Common myeloid progenitor, CD34-positive (primary cell): ENCODE measurements at regions not wholly inside any gene's neighbourhood (a gene's known extent, or its start where the extent isn't known, plus 50 kb on each side); places are given as distances from the start of the nearest gene placed in this dataset.

ENCODE experiments used
- CTCF ChIA-PET: fragments of 350-600 bp; sonication (Branson Sonifier 250); formaldehyde crosslinking; loops from one replicate; lab custom pipeline; 2021; ENCODE audit warnings: antibody characterized with exemption; lab: Charles Lee
- POLR2A ChIA-PET: fragments of 350-600 bp; sonication (Branson Sonifier 250); formaldehyde crosslinking; loops from one replicate; lab custom pipeline; 2021; ENCODE audit warnings: antibody characterized with exemption; lab: Charles Lee
- DNase-seq, 3 donors: peaks; one replicate each; pipeline versions ENCODE4 v3.0.0 to v3.0.0-alpha.2; 2013
- H3K27ac ChIP-seq, 2 experiments: 1 replicate in 1 of 2; 2 replicates in 1 of 2; pipeline ENCODE4 v1.7.0; 2013; ENCODE audit warnings: inconsistent platforms in 2 of 2, low read length in 2 of 2, mild to moderate bottlenecking in 2 of 2, low read depth in 1 of 2, moderate library complexity in 1 of 2; ENCODE audit not compliant: severe bottlenecking in 2 of 2, insufficient read depth in 1 of 2, poor library complexity in 1 of 2
- H3K27me3 ChIP-seq, 5 experiments: replicated peaks in 2 of 5; 1 replicate in 3 of 5; 2 replicates in 2 of 5; pipeline versions ENCODE4 v1.6.1 to v1.7.0; 2013; ENCODE audit warnings: low read length in 4 of 5, mild to moderate bottlenecking in 2 of 5, moderate library complexity in 2 of 5, inconsistent platforms in 1 of 5; ENCODE audit not compliant: insufficient read depth in 5 of 5, control insufficient read depth in 4 of 5
- H3K36me3 ChIP-seq, 4 experiments: 1 replicate in 2 of 4; 2 replicates in 2 of 4; pipeline versions ENCODE4 v1.6.1 to v1.7.0; 2013; ENCODE audit warnings: low read length in 3 of 4, control low read depth in 1 of 4, mild to moderate bottlenecking in 1 of 4; ENCODE audit not compliant: control insufficient read depth in 4 of 4, insufficient read depth in 4 of 4
- H3K4me1 ChIP-seq, 4 experiments: 1 replicate in 3 of 4; 2 replicates in 1 of 4; pipeline versions ENCODE4 v1.6.1 to v1.7.1; 2013; ENCODE audit warnings: low read length in 3 of 4, mild to moderate bottlenecking in 3 of 4, control low read depth in 1 of 4, inconsistent platforms in 1 of 4, moderate library complexity in 1 of 4; ENCODE audit not compliant: control insufficient read depth in 4 of 4, insufficient read depth in 4 of 4; ENCODE audit errors: control extremely low read depth in 1 of 4
- H3K4me3 ChIP-seq, 7 experiments: 1 replicate in 4 of 7; 2 replicates in 3 of 7; pipeline versions ENCODE4 v1.5.1 to v1.7.0; 2013; ENCODE audit warnings: mild to moderate bottlenecking in 7 of 7, low read length in 6 of 7, moderate library complexity in 6 of 7, inconsistent platforms in 2 of 7, low read depth in 2 of 7, control low read depth in 1 of 7; ENCODE audit not compliant: insufficient read depth in 4 of 7, control insufficient read depth in 1 of 7; ENCODE audit errors: extremely low read depth in 1 of 7
- H3K9me3 ChIP-seq, 5 experiments: 1 replicate in 4 of 5; 2 replicates in 1 of 5; pipeline versions ENCODE4 v1.6.1 to v1.7.1; 2013; ENCODE audit warnings: low read length in 4 of 5, mild to moderate bottlenecking in 2 of 5, inconsistent platforms in 1 of 5, low read depth in 1 of 5, moderate library complexity in 1 of 5; ENCODE audit not compliant: control insufficient read depth in 4 of 5, insufficient read depth in 2 of 5; ENCODE audit errors: control extremely low read depth in 1 of 5
- WGBS: methylation state at CpG from one replicate; pipeline ENCODE4 v1.1.5; 2013; ENCODE audit not compliant: insufficient coverage; 5-methylcytosine and 5-hydroxymethylcytosine counted together

GRCh38 chr16:63462316-63462715, 1426.1 kb upstream of the CDH8 start:
- no CpG with 5 or more reads among the region's 1 CpG for WGBS

GRCh38 chr16:63461248-63461841, 1425.1 kb upstream of the CDH8 start:
- Histone ChIP-seq H3K27ac (no peak overlapping the region), H3K4me1 (no peaks in the 10 kb centered on the region), H3K36me3 (no peaks in the 10 kb centered on the region), H3K9me3 (no peaks in the 10 kb centered on the region), H3K4me3 (no peak overlapping the region), H3K27me3 (no peaks in the 10 kb centered on the region)
- peak in 2 of 3 donors; percentile 9 to 12 for DNase-seq
- ChIA-PET CTCF (no interaction called here), POLR2A (no interaction called here)
- WGBS = 92% methylated on average over 3 of the region's 3 CpGs

More at GRCh38 chr16:63462316-63462715, 1426.1 kb upstream of the CDH8 start:
- Histone ChIP-seq H3K9me3 (no peaks in the 10 kb centered on the region), H3K27ac (no peak overlapping the region), H3K4me1 (no peaks in the 10 kb centered on the region), H3K27me3 (no peaks in the 10 kb centered on the region), H3K4me3 (no peak overlapping the region), H3K36me3 (no peaks in the 10 kb centered on the region)
- ChIA-PET CTCF (no interaction called here), POLR2A (no interaction called here)
- DNase-seq = no peak

GRCh38 chr16:63458846-63459245, 1422.6 kb upstream of the CDH8 start:
- Histone ChIP-seq H3K4me3 (no peak overlapping the region), H3K4me1 (no peaks in the 10 kb centered on the region), H3K27ac (no peak overlapping the region), H3K9me3 (no peaks in the 10 kb centered on the region), H3K36me3 (no peaks in the 10 kb centered on the region), H3K27me3 (no peaks in the 10 kb centered on the region)
- no peak for DNase-seq
- POLR2A ChIA-PET = no interaction called here
- 100% methylated on average over 1 of the region's 5 CpGs for WGBS
- CTCF ChIA-PET = no interaction called here

GRCh38 chr16:63457869-63458268, 1421.6 kb upstream of the CDH8 start:
- 100% methylated on average over 1 of the region's 2 CpGs for WGBS
- POLR2A ChIA-PET = no interaction called here
- CTCF ChIA-PET = no interaction called here

GRCh38 chr16:63453261-63453660, 1417.0 kb upstream of the CDH8 start:
- H3K9me3 ChIP-seq = no peaks in the 10 kb centered on the region
- CTCF ChIA-PET = no interaction called here
- POLR2A ChIA-PET = no interaction called here
- no peaks in the 10 kb centered on the region for H3K27me3 ChIP-seq
- no peak for DNase-seq
- H3K4me1 ChIP-seq = no peaks in the 10 kb centered on the region
- no peak overlapping the region for H3K4me3 ChIP-seq
- no peaks in the 10 kb centered on the region for H3K36me3 ChIP-seq
- WGBS = 84% methylated on average over 2 of the region's 3 CpGs
- H3K27ac ChIP-seq = no peak overlapping the region

More at GRCh38 chr16:63457869-63458268, 1421.6 kb upstream of the CDH8 start:
- no peaks in the 10 kb centered on the region for H3K9me3 ChIP-seq
- no peaks in the 10 kb centered on the region for H3K4me1 ChIP-seq
- no peaks in the 10 kb centered on the region for H3K27me3 ChIP-seq
- no peak overlapping the region for H3K27ac ChIP-seq
- no peaks in the 10 kb centered on the region for H3K36me3 ChIP-seq
- DNase-seq = no peak
- no peak overlapping the region for H3K4me3 ChIP-seq

GRCh38 chr16:63447121-63447520, 1410.9 kb upstream of the CDH8 start:
- WGBS = 22% methylated on average over 2 of the region's 2 CpGs
- POLR2A ChIA-PET = no interaction called here
- Histone ChIP-seq H3K27me3 (no peaks in the 10 kb centered on the region), H3K27ac (no peak overlapping the region), H3K4me3 (no peak overlapping the region), H3K36me3 (no peaks in the 10 kb centered on the region), H3K4me1 (no peaks in the 10 kb centered on the region), H3K9me3 (no peaks in the 10 kb centered on the region)
- no peak for DNase-seq
- CTCF ChIA-PET = no interaction called here

- no peak overlapping the region for H3K27ac ChIP-seq
- H3K4me3 ChIP-seq = no peak overlapping the region
- POLR2A ChIA-PET = no interaction called here
- H3K27me3 ChIP-seq = no peaks in the 10 kb centered on the region
- H3K36me3 ChIP-seq = no peaks in the 10 kb centered on the region
- 93% methylated on average over 2 of the region's 5 CpGs for WGBS
- CTCF ChIA-PET = no interaction called here
- H3K4me1 ChIP-seq = no peaks in the 10 kb centered on the region
- no peaks in the 10 kb centered on the region for H3K9me3 ChIP-seq
- no peak for DNase-seq
Observed at GRCh38 chr16:63442246-63442645, 1406.0 kb upstream of the CDH8 start.
